IPS DF 6.9 (cell line): ENCODE measurements at regions not wholly inside any gene's neighbourhood (a gene's known extent, or its start where the extent isn't known, plus 50 kb on each side); places are given as distances from the start of the nearest gene placed in this dataset.

Source experiments
- DNase-seq: peaks from one replicate; pipeline ENCODE4 v3.0.0-alpha.2; 2013; ENCODE audit warnings: low read depth, low spot score
- H3K27ac ChIP-seq: one replicate; pipeline ENCODE4 v1.5.1; 2013; ENCODE audit warnings: low read length, control low read depth
- H3K27me3 ChIP-seq: 2 replicates; pipeline ENCODE4 v1.6.1; 2013; ENCODE audit warnings: mild to moderate bottlenecking, low read length; ENCODE audit not compliant: control insufficient read depth, insufficient read depth
- H3K36me3 ChIP-seq: 2 replicates; pipeline ENCODE4 v1.6.1; 2013; ENCODE audit warnings: low read length; ENCODE audit not compliant: control insufficient read depth, insufficient read depth
- H3K4me1 ChIP-seq: 2 replicates; pipeline ENCODE4 v1.6.1; 2013; ENCODE audit warnings: low read length; ENCODE audit not compliant: control insufficient read depth, insufficient read depth
- H3K4me3 ChIP-seq: 2 replicates; pipeline ENCODE4 v1.5.1; 2013; ENCODE audit warnings: mild to moderate bottlenecking, low read length
- H3K9me3 ChIP-seq: 2 replicates; pipeline ENCODE4 v1.6.1; 2013; ENCODE audit warnings: low read length, inconsistent platforms; ENCODE audit not compliant: control insufficient read depth, insufficient read depth
- WGBS: extraction: QIAGEN DNeasy Blood & Tissue Kit; methylation state at CpG from one replicate; pipeline ENCODE4 v1.1.7; 2013; ENCODE audit warnings: mixed read lengths, missing lambda C conversion rate; ENCODE audit not compliant: insufficient read length, insufficient coverage; 5-methylcytosine and 5-hydroxymethylcytosine counted together

DNA sequence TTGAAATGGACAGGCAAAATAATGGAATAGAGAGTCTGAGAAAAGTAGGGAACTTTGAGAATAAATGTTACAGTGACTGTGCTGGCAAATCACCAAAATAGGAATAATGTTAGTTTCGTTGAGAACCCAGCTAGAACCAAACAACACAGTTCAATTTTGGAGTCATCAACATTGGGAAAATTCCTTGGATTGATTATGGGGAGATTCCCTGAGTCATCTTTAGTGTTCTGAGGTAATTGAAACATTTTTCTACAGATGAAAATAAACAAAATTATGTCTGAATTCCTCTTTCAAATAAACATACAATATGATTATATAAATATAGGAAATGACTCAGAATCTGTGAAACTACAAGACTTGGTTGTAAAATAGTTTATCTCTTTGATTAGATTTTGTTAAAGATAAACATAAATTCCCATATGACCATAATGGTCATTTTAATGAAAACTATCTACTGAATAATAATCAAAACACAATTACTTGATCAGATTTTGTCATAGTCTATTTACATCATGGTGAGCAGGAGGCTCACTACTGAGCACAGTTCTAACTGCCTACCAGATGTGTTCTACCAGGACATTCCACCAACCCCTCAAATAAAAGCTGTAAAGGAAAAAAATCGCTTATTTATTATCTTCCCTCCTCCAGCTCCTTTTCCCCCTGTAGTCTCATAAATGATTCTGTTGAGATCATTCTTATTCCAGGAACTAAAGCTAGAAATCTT is 51.4 kb upstream of the GABRA2 start:
- WGBS, result no CpG with 5 or more reads among the region's 2 CpGs
- DNase-seq, result no peak
- H3K4me3 ChIP-seq, result no peak overlapping the region
- H3K4me1 ChIP-seq, result no peaks in the 10 kb centered on the region
- H3K27ac ChIP-seq, result no peak overlapping the region
- H3K9me3 ChIP-seq, result 0 out of 2 replicates have a peak, but pooled peaks cover 1% of the 10 kb centered on the region
- H3K36me3 ChIP-seq, result no peaks in the 10 kb centered on the region
- no peaks in the 10 kb centered on the region for H3K27me3 ChIP-seq
